ENCODE measurements at regions not wholly inside any gene's neighbourhood (a gene's known extent, or its start where the extent isn't known, plus 50 kb on each side); places are given as distances from the start of the nearest gene placed in this dataset.

DNA sequence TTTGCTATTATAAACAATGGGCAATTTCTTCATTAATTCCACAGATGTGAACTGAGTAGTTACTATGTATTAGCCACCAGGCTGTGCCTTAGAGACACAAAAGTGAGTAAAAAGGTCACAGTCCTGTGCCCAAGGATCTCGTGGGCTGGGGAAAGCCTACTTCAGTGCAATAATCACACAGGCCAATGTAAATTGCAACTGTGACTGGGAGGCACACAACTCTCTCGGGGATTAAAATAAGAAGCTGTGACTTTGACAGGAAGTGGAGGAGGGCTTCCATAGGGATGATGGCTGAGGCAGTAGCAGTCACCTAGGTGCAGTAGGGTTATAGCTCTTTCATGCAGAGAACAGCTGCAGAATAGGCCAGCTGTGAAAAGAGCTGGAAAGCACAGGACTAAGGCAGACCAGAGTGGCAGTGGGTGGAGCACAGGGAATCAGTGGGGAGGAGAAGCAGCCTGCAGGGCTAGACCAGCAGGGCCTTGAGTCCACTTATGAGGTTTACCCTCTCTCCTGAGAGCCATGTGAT, 121.9 kb downstream of the MAB21L3 start:
- DNase-seq, result peak; percentile 8 to 22

DNA sequence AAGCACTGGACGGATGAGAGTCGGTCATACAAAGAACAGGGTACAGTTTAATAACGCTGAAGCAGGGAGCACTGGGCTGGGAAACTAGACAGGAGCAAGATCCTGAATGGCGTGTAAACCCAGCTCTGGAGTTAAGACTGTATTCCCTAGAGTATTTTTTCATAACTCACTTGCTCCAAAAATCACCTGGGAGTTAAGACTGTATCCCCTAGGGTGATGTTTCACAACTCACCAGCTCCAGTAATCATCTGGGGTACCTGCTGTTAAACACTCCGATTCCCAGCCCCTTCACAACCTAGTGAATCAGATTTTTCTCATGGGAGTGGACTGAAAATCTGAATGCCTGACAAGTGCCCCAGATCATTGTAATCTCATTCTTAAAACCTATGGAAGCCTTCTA, 123.2 kb downstream of the MAB21L3 start:
- no peak for DNase-seq

DNA sequence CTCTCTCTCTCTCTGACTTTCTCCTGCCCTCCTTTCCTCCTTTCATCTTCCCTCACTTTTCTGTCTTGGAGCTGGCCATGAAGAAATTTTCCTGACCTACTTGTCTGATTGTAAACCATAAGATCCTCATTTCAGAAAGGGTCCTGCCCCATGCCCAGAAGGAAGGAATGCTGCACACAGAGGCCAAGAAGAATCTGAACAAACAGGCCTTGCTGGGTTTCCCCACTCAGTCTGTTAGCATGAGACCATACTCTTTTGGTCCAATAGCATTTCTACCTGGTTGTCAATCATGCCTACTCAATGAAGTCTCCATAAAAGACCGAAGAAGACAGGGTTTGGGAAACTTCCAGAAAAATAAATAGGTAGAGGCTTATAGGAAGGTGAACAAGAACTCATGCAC, 128.7 kb downstream of the MAB21L3 start:
- DNase-seq, result no peak

DNA sequence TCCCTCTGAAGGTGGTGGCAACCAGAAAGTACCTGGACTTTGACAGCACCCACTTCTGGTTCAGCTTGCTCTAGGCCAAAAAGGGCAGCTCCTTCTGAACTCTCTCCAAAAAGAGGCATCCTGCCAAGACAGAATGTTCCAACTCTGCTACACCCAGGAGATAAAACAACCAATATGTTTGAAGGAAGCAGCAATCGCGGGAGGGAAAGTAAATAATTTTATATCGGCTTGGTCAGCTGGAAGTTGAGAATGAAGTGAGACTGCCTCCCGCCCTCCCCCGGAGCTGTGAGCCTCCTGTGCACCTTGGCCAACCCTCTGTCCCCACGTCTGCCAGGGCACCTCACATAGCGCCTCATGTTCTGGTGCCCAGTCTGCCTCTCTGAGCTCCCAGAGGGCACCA, 130.3 kb upstream of the ATP1A1 start:
- DNase-seq, result no peak

DNA sequence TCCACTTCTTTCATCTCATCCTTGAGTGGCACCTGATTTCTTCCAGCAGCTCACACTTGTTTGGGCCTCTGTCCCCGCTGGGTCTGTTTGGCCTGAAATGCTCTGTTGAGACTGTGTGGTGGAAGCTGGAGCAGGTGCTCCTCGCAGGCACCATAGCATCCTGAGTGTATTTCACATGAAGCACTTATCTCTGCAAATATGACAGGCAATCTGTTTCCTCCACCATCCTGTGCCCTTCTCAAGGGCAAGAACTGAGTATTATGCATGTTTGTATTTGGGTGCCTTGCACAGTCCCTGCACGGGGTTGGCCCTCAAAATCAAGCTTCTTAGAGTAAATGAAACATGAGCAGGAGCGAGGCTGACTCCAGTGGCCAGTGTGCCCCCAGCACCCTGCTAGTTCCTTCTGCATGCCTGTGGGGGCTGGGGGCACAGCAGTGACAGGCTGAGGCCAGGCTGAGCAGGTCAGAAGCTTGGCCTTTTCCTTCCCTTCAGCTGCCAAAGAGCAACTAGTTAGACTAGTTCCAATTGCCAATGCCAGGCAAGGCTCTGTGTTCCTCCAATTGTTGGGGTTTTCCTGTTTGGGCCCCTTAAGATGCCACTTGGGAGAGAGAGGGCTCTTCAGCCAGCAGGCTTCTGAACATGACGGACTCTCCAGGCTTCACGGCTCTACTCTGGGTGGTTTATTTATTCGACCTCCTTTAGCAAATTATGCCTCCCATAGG, 129.6 kb upstream of the ATP1A1 start:
- DNase-seq, result no peak

DNA sequence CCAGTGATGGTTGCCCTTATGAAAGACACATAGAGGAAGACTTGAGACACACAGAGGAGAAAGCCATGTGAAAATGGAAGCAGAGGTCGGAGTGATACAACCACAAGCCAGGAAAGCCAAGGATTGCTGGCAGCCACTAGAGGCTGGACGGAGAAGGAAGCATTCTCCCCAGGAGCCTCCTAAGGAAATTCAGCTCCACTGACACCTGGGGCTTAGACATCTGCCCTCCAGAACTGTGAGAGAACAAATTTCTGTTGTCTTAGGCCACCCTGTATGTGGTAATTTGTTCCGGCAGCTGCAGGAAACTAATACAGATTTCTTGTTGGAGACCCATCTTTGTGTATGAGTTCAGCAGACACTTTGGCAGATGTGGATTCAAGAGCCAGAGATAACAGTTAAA, 126.9 kb upstream of the ATP1A1 start:
- no peak for DNase-seq

DNA sequence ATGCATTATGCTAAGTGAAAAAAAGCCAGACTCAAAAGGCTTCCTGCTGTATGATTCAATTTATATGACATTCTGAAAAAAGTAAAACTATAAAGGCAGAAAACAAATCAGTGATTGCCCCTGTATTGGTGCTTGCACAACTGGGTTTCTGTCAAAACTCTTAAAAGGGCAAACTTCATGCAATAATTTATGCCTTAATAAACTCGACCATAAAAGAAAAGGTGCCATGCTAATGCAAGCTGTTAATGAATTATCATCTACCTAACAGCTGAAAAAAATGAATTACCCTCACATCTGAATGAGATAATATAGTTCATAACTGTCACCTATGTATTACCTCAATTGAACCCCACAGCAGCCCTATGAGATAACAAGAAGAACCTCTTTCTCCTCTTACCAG, 120.8 kb upstream of the ATP1A1 start:
- DNase-seq, result no peak

DNA sequence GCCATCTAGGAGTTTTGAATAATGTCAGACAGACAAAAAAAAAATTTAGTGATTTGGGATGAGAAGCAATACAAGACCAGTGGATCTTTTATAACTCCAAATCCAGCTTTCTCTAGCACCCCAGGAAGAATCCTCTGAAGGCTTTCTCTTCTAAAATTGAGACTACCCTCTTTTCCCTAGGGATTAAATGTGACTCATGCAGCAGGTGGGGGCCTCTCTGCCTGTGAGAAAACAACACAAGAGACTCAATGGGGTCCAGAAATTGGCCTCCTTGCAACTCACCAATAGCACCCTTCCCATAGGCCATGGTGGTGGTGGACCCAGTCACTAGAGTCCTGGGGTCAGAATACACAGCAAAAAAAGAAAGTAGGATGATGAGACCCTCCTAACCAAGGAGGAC, 120.3 kb upstream of the ATP1A1 start:
- DNase-seq, result no peak

DNA sequence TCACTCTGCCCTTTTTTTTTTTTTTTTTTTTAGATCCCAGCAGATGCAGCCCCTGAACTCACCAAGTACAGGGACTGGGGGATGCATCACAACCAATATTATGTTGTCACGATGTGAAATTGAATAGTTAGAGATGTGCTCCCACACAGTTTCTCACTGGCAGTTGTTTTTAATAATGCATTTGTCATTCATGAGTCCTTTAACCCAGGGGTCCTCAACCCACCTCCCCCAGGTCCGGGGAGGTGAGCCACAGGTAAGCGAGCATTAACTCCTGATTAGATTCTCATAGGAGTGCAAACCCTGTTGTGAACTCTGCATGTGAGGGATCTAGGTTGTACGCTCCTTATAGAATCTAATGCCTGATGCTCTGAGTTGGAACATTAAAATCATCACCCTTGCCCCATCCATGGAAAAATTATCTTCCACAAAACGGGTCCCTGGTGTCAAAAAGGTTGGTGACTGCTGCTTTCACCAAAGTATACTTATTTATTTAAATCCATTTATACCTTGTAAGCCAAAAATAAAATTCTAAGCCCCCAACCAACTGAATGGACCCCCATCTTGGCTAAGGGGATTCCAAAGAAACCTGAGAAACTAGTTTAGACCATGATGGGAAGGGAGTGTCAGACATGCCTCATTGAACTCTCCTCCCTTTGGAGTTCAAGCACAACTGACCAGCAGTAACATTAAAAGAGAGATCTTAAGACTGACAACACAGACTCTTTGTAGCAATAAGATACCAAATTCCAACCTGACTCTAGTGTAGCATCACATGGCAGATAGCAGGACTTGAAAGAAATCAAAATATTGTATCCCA, 119.3 kb upstream of the ATP1A1 start:
- DNase-seq, result no peak

DNA sequence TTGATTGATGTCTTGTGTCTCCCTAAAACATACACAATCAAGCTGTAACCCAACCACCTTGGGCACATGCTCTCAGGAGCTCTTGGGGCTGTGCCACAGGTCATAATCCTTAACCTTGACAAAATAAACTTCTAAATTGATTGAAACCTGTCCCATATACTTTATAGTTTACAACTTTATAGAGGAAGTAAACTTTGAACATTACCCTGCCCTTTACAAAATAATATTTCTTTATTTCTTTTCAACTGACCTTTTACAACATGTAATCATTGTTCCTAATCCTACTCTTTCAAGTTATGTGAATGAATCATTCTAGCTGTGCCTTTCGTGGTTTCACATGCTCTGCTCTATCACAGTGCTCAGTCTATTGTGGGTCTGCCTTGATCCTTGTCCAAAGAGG, 118.3 kb upstream of the ATP1A1 start:
- DNase-seq, result no peak

DNA sequence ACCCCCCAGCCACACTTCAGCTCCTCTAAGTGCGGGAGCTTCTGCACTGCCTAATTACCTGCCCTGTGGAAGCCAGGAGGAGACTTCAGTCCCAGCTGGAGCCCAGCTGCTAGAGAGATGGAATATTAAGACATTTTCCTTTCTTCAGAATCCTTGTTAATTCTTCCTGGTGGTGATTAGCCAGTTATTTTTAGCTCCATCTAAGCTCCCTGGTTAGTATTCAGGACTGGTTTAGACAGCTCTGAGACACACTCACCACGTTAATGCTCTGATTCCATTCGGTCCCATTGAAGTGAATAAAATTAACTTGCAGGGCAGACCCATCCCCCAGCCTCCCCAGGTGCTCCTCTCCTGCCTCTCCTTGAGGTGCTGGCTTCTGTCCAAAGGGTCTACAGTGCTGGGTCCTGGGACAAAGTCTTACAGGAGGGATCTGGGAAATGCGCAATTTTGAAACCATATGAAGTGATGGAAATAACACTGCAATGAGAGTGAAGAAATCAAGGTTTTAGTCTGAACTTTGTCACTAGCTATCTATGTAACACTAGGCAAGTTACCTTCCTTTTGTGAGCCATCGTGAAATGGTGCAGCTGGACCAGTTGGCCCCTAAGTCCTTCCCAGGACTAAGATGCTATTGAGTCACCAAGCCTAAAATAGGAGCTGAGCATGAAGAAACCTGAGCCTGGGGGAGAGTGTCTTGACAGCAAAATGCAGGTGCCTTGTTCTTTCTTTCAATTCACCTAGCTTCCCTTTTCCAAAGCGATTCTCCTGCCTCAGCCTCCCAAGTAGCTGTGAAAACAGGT, 117.4 kb upstream of the ATP1A1 start:
- DNase-seq, result no peak

DNA sequence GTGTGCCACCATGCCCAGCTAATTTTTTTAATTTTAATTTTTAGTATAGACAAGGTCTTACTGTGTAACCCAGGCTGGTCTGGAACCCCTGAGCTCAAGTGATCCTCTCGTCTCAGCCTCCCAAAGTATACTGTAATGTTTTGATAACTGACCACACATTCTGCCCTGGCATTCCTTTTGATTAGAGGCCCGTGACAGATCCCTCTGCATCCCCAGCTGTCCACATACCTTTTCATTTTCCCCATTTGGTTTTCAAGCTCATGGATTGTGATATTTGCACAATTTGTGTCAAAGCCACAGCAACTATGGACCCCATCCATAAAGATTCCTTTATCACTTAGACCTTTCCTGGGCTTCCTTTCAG, 116.8 kb upstream of the ATP1A1 start:
- no peak for DNase-seq

DNA sequence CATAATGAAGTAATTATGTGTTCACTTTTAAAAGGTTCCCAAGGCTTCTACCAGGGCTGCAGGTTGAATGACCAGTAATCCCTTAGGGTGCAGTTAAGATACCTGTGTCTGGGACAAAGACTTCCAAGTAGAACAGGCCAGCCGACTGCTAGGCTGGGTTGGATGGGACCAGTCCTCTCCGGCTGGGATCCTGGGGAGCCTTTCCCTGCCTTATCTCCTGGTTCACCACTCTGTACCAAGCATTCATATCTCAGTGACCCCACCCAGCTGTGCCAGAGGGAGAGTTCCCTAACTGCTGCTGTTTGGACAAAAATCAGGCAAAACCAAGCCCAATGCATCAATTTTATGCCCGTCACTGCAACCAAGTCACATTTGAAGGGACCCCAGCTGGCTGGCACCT, 116.2 kb upstream of the ATP1A1 start:
- no peak for DNase-seq

DNA sequence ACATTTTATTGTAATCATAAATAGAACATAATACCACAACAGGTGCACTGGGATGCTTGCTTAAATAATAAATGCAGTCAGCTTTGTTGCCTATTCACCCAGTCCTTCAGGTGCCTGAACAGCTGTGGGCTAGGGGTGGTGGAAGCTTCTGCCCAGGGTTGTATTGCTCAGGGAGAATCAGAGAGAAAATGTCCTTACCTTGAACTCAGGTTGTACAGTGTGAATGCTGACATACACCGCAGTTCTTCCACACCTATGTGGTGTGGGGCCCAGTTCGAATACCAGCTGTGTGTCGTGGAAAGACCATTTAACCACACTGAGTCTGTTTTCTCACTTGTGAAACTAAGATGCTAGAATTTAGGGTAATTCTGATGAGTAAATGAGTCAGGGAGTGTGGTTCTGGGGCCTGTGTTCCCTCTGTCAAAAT, 115.7 kb upstream of the ATP1A1 start:
- DNase-seq, result no peak

DNA sequence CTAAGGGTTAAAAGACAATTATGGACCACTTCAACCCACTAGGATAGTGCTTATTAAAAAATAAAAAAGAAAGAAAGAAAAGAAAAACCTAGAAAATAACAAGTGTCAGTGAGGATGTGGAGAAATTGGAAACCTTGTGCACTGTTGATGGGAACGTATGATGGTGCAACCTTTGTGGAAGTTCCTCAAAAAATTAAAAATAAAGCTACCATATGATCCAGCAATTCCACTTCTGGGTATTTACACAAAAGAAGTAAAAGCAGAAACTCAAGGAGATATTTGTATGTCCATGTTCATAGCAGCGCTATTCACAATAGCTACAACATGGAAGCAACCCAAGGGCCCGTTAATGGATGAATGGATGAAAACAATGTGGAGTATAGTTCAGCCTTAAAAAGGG, 115.2 kb upstream of the ATP1A1 start:
- no peak for DNase-seq

DNA sequence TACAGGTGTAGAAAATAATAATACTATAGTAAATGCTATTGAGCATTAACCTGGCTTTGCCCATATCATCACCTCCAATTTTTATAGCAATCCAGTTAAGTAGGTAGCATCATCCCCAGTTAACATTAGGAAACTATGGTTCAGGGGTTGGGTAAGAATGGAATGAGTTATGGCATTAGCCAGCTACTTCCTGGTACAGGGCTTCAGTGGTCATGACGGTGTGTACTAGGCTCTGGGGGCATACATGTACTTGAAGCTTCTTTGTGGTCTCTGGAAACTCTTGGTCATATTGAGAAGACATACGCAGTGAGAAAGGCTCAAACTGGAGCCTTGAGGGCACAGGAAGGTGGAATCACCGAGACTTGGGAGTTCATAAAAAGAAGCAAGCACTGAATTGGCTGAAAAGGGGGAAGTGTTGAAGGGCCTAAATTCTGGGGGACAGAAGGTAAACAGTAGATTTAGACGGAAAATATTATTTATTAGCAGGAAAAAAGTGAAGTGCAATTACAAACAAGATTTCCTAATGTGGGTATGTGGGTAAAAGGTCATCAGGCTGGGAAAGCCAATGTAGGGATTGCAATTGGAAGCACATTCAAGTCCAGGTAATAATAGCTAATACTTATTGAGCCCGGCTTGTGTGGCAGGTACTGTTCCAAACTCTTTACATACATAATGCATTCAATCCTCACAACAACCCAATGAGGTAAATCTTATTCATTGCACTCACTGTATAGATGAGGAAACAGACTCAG, 114.2 kb upstream of the ATP1A1 start:
- no peak for DNase-seq

DNA sequence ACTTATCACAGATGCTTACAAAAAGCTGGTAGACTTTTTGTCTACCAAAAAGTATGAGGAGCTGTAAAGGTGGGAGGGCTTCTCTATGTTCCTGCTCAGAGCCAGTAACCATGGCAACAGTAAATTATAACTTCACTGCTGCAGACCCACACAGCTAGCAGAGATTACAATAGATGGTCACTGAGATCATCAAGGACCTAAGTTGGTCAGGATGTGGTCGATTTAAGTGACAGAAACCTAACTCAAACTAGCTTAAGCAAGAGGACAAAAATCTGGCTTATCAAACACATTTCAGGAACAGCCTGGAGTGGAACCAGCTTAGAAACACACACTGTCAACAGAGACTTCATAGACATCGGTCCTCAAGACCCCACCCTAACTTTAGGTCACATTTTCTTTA, 113.4 kb upstream of the ATP1A1 start:
- no peak for DNase-seq

DNA sequence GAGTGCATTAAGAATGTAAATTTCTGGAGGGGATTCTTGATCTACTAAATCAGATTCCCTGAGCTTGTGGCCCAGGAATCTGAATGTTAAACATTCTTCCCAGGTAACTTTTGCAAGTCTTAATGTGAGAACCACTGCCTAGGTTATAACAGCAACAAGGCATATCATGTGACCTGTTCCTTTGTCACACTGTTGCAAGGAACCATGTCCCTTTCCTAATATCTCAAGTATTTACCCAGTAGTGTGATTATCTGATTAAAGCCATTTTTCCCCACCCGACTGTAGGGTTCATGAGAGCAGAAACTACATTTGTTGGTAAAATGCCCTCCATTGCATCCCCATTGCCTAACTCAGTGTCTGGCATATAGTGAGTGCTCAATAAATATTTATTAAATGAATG, 112.9 kb upstream of the ATP1A1 start:
- DNase-seq, result no peak

DNA sequence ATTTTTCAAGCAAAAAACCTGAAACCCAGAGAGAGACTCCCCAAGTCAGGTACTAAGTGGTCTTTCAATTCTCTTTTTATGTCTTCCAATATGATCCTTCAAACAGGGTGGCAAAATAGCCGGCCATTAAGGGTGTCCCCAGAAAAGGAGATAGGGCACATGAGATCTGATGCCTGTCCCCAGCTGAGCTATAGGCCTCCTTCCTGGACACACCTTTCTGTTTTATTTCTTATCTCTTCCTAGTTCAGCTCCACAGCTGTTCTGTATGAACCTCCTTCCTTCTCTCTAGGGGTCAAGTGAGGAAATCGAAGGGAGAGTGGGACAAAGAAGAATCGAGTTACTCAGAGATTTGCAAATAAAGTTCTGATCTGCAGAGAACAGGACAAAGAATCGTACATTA, 112.4 kb upstream of the ATP1A1 start:
- no peak for DNase-seq

DNA sequence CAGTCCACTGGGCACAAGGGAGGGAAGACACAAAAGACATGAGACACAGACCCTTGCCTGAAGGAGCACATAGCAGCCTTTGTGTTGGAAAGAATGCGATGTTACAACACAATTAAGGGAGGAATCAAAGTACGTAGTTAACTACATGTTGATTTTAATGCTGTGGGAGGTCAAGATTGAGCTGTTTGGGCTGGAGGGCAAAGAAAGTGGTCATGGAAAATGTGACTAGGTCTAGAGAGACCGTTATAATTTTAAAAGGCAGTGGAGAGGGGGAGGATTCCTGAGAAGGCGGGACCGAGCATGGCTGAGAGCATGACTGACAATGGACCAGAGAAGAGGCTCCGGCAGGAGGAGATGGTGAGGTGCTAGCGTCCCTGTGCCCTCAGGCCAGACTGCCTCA, 111.8 kb upstream of the ATP1A1 start:
- no peak for DNase-seq

DNA sequence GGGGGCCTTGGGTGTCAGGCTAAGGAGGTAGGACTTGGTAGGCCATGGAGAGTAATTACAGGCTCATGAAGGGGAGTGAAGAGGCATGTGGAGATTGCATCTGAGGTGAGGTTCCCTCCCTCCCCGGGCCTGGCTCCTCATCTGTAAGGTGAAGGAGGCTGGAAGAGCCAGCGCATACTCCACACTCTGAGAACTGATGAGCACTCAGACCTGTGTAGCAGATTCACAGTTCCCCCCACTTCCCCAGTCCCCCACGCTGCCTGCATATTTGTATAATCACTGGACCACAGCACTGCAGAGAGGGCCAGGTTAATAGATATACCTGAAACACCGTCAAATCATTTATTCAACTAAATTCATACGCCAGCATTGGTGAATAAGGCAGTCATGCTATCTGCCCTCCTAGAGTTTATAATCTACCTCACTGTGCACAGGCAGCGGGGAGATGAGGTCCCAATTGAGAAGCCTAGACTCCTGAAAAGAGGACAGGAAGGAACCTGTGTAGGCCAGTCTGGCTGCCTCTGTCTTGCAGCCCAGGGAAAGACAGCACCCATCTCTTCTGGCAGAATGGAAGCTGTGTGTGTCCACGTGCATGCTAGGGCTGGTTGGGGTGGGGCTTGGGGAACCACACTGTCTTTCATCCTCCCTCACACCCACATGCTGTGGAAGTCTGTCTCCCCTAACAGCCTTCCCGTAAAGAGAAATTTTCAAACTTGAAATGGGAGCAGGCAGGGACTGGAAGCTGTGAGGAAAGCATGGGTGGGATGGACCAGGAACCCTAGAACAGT, 110.6 kb upstream of the ATP1A1 start:
- DNase-seq, result no peak

DNA sequence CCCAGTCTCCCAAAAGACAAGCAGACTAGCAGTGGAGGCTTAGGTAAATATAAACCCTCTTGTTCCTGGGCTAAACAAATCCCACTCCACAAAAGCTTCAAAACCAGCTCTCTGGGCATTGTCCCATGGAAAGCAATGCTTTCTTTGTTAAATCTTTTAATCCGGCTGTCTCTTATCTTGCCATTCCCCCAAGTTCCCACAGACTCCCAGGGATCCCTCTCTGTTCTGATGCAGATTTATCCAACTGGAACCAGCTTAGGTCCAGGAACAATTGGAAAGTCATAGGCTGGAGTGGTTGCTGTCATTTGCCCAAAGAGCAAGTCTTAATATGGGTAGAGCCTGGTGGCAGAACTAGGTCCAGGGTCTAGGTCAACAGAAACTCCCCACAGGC, 110.1 kb upstream of the ATP1A1 start:
- no peak for DNase-seq

Data from activated CD4-positive, alpha-beta T cell treated with anti-CD3 and anti-CD28 coated beads for 4 hours (primary cell).